GM23338 (cell line): ENCODE measurements at regions not wholly inside any gene's neighbourhood (a gene's known extent, or its start where the extent isn't known, plus 50 kb on each side); places are given as distances from the start of the nearest gene placed in this dataset.

Source experiments
- CREB1 ChIP-seq: fragments of 250-450 bp; sonication (Bioruptor Pico); IDR thresholded peaks from 2 replicates; pipeline ENCODE4 v1.5.0; 2020; ENCODE audit warnings: low read depth, mild to moderate bottlenecking, moderate library complexity
- CTCF ChIP-seq, 2 experiments: fragments of 200-600 bp in 1 of 2; sonication (generic) in 1 of 2; conservative IDR thresholded peaks; 2 replicates each; pipeline versions ENCODE4 v1.5.1 to v1.6.1; 2016 to 2017; ENCODE audit warnings: antibody characterized with exemption in 2 of 2, low read depth in 2 of 2, mild to moderate bottlenecking in 2 of 2, moderate library complexity in 1 of 2
- ETS1 ChIP-seq: IDR thresholded peaks from 2 replicates; pipeline ENCODE4 v1.6.1; 2016; ENCODE audit warnings: antibody characterized with exemption
- EZH2 ChIP-seq: fragments of 200-600 bp; sonication (generic); IDR thresholded peaks from one replicate; pipeline ENCODE4 v1.8.0; 2017; ENCODE audit warnings: antibody characterized with exemption, mild to moderate bottlenecking, low read depth; ENCODE audit not compliant: unreplicated experiment
- EZH2phosphoT487 ChIP-seq: fragments of 200-600 bp; sonication (generic); IDR thresholded peaks from one replicate; pipeline ENCODE4 v1.8.1; 2018; ENCODE audit warnings: antibody characterized with exemption; ENCODE audit not compliant: unreplicated experiment
- JUNB ChIP-seq: IDR thresholded peaks from one replicate; pipeline ENCODE4 v1.6.1; 2016; ENCODE audit warnings: antibody characterized with exemption; ENCODE audit not compliant: unreplicated experiment
- NANOG ChIP-seq: IDR thresholded peaks from 2 replicates; pipeline ENCODE4 v1.6.1; 2016; ENCODE audit warnings: antibody characterized with exemption, borderline replicate concordance
- POLR2AphosphoS5 ChIP-seq: IDR thresholded peaks from 2 replicates; pipeline ENCODE4 v1.6.1; 2016; ENCODE audit warnings: antibody characterized with exemption, low read depth
- REST ChIP-seq: IDR thresholded peaks from one replicate; pipeline ENCODE4 v1.6.1; 2018; ENCODE audit warnings: antibody characterized with exemption; ENCODE audit not compliant: unreplicated experiment
- ZNF114 ChIP-seq: fragments of 250-450 bp; sonication (Bioruptor Pico); IDR thresholded peaks from 2 replicates; pipeline ENCODE4 v1.5.0; 2020; ENCODE audit warnings: mild to moderate bottlenecking, moderate library complexity
- ZNF331 ChIP-seq: fragments of 250-450 bp; sonication (Bioruptor Pico); IDR thresholded peaks from 2 replicates; pipeline ENCODE4 v1.5.0; 2020; ENCODE audit warnings: low read depth, mild to moderate bottlenecking, moderate library complexity

GRCh38 chr16:29319726-29320125 lies 86.8 kb downstream of the NPIPB11 start:
- TF ChIP-seq EZH2phosphoT487, result no peak
- no peak for TF ChIP-seq CTCF (conservative IDR thresholded peaks at IDR 0.05; ENCODE audit: low read depth in 2 of 2)
- TF ChIP-seq EZH2, result no peak
- no peak for TF ChIP-seq ETS1
- no peak for TF ChIP-seq REST
- TF ChIP-seq POLR2AphosphoS5, result no peak
- no peak for TF ChIP-seq ZNF114 (CRISPR knock-in tag)
- no peak for TF ChIP-seq CREB1 (CRISPR knock-in tag)
- TF ChIP-seq JUNB, result no peak
- TF ChIP-seq ZNF331, result no peak
- TF ChIP-seq NANOG, result no peak
